Putamen (tissue), 1 donor: ENCODE measurements at regions not wholly inside any gene's neighbourhood (a gene's known extent, or its start where the extent isn't known, plus 50 kb on each side); places are given as distances from the start of the nearest gene placed in this dataset.

Experiments used
- DNase-seq: peaks from one replicate; pipeline ENCODE4 v3.0.0-alpha.2; 2016; ENCODE audit warnings: low spot score

DNA sequence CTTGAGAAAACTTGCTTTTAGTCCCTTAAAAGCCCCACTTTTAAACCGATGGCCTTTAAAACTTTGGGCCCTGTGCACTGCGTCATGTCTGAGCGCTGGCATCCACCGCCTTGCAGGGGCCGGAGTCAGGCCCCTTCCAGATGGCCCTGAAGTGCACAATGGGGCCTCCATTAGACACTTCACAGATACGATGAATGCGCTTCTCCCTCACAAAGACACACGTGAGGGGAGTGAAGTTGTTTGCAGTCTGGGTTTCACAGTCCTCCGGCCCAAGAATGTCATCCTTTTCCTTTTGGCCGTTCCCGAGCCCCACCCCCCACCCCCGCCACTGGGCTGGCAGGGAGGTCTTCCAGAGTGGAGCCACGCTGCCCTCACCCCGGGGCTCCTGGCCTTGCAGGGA, 415.1 kb upstream of the SALL3 start:
- DNase-seq: no peak

GRCh38 chr18:78565240-78565639, 414.4 kb upstream of the SALL3 start:
- no peak for DNase-seq

DNA sequence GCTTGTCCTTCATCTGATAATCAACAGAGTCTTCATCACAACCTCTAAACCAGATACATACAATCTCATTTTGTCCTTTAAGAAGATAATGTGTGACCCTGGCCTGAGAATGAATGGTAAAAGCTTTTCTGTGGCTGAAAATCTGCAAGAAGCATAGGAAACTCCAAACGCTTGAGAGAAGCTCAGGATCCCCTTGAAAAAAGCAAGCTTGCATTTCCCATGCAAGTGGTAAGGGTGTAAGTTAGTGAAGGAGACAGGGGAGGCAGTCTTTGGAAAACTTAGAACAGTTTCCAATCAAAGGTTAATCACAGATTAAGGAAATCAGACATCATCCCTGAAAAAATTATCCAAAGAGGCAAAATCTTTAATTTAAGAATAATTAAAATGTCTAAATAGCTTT, 413.6 kb upstream of the SALL3 start:
- DNase-seq: no peak

DNA sequence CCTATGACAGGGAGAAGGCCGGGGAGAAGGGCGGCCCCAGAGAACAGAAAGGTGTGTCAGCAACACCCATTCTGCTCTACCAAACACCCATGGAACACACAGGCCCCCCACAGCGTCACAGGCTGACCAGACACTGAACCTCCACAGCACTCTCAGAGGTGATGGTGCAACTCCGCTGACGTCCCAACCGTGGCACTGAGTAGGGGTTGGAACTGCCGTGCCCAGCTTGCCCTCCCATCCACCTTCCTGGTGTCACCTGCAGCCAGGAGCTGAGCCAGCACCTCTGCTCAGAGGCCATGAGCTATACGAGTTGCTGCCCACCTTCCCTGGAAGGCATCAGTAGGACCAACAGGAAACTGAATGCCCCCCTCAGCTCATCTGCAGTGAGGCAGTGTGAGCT, 412.9 kb upstream of the SALL3 start:
- no peak for DNase-seq

GRCh38 chr18:78571063-78571785, 408.4 kb upstream of the SALL3 start:
- no peak for DNase-seq

GRCh38 chr18:78571831-78572347, 407.7 kb upstream of the SALL3 start:
- no peak for DNase-seq

GRCh38 chr18:78573773-78574172, 405.8 kb upstream of the SALL3 start:
- no peak for DNase-seq

DNA sequence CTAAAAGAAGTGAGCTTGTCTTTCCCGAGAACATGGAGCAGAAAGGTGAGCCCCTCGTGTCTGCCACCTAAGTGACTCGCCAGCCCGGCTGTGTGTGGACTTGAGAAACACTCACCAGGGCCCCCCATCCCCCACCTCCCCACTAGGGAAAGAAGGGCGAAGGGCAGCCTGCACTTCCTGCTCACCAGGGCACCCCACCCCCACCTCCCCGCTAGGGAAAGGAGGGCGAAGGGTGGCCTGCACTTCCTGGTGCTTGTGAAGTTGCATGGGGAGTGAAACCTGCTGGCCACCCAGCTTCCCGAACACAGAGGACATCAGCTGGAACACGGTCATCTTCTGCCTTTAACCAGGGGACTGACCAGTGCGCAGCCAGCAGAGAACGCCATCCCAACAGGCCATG, 402.7 kb upstream of the SALL3 start:
- no peak for DNase-seq

- no peak for DNase-seq
Measured at GRCh38 chr18:78579449-78579848, 400.2 kb upstream of the SALL3 start.

DNA sequence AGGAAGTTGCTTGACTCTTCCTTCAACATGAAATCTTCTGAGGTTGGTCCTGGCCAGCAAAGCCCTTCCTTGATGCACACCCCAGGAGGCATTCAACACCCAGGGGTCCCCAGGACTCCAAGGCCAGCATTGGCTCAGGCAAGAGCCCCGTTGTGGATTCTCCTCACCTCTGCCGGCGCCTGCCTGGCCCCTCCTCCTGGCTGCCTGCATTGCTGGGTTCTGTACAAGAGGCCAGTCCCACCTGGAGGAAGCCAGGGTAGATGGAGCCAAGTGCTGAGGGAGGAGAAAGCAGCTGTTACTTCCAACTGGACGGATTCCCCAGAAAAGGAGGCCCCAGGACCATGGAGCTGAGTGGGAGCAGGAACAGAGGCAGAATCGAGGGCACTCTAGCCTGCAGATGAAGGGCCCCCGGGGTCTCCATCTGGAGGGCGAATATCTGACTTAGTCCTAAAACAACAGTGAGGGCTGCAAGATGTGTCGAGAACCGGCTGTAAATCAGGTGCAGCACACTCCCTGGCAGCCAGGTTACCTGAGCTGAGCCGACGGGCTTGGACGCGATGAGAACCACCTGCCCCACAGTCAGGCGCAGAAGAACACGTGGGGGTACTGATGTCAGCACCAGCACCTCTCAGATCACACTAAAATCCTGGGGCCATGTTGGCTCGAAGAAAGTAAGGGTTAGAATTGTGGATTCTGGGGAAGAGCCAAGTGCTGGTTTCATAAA, 399.6 kb upstream of the SALL3 start:
- no peak for DNase-seq

GRCh38 chr18:78580835-78581339, 398.7 kb upstream of the SALL3 start:
- DNase-seq: no peak

DNA sequence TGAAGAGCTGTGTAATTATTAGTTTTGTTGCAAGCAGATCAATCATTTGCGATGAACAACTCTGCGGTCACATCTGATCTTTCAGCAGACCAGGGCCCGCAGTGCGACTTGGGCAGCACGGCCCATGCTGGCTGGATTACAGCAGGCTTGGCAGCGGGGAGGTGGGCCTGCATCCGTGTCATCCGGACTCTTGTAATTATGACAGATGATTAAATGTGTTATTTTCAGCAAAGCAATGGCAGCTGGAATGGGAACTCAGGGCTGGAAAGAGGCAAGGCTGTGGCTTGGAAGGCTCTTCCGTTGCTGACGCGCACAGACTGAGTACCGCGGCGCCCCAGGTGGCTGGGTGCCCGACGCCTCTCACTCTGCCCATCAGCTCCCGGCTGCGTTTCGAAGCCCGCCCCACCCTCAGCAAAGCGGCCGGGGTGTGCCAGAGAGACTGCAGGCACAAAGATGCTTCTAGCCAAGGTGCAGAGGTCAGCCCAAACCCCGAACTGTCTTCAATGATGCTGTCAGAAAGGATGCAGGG, 397.4 kb upstream of the SALL3 start:
- DNase-seq: no peak

DNA sequence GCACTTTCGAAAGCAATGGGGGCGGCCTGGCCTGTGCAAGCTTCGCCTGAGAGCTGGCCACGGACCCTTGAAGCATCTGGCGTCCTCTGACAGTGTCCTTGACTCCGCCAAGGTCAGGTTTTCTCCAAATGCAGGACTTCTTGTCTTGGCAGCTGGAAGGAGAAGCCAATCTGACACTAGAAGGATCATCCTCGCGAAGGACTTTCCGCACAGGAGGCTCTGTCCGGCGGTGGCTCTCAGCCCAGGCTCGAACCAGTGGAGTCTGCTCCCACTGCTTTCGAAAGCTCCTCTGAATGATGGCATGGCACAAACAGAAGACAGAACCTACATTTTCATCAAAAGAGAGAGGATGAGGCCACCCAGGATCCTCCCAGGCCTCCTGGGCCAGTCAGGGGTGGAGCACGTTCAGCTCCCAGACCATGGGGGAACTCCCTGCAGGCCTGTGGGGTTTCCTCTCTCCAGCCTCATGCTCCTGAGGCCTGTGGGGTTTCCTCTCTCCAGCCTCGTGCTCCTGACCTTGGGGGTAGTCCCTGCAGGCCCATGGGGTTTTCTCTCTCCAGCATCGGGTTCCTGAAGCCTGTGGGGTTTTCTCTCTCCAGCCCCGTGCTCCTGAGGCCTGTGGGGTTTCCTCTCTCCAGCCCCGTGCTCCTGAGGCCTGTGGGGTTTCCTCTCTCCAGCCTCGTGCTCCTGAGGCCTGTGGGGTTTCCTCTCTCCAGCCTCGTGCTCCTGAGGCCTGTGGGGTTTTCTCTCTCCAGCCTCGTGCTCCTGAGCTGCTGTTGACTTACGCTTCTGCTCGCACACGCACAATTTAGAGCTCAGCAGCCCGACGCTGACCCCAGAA, 396.5 kb upstream of the SALL3 start:
- no peak for DNase-seq

DNA sequence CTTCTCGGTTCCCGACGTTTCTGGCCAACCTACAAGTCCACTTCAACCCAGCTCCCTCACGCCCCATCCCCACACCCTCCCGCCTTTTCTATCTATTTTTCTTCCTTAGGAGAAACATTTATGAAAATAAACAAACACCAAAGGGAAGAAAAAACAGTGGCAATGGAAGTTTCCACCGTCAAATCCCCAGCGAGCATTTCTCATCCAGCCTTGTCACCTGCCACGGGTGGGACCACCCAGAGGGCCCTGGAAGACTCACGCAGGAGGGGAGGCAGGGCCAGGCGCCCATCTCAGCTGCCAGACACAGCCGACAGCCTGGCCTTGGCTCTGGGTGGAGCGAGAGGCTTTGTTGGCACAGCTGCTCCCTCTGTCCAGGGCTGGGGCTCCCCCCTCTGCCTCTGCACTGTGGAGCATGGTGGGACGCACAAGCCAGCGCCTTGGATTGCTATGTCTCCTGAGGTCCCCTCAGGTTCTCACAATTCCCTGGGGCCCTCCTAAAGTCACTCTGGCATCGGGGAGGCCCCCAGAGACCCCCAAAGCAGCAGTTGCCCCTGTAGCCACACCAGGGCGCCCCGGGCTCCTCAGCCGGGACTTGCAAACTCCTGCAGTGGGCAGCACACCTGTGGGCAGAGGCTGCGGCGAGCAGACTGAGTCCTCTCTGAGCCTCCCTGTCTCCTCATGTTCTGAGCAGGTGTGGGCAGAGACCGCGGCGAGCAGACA, 395.7 kb upstream of the SALL3 start:
- DNase-seq: no peak

DNA sequence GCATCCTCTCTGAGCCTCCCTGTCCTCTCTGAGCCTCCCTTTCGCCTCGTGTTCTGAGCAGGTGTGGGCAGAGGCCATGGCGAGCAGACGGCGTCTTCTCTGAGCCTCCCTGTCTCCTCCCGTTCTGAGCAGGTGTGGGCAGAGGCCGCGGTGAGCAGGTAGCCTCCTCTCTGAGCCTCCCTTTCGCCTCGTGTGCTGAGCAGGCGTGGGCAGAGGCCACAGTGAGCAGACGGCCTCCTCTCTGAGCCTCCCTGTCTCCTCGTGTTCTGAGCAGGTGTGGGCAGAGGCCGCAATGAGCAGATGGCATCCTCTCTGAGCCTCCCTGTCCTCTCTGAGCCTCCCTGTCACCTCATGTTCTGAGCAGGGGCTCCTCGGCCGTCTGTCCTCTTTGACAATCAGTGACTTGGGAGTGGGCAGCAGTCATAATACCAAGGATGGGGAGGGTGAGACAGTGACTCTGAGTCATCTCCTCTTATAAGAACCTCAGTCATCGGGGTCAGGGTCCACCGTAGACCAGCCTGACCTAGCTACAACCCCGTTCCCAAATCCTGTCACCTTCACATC, 395.1 kb upstream of the SALL3 start:
- no peak for DNase-seq

- no peak for DNase-seq
Measured at GRCh38 chr18:78586586-78586985, 393.0 kb upstream of the SALL3 start.

GRCh38 chr18:78587096-78587495, 392.5 kb upstream of the SALL3 start:
- no peak for DNase-seq

DNA sequence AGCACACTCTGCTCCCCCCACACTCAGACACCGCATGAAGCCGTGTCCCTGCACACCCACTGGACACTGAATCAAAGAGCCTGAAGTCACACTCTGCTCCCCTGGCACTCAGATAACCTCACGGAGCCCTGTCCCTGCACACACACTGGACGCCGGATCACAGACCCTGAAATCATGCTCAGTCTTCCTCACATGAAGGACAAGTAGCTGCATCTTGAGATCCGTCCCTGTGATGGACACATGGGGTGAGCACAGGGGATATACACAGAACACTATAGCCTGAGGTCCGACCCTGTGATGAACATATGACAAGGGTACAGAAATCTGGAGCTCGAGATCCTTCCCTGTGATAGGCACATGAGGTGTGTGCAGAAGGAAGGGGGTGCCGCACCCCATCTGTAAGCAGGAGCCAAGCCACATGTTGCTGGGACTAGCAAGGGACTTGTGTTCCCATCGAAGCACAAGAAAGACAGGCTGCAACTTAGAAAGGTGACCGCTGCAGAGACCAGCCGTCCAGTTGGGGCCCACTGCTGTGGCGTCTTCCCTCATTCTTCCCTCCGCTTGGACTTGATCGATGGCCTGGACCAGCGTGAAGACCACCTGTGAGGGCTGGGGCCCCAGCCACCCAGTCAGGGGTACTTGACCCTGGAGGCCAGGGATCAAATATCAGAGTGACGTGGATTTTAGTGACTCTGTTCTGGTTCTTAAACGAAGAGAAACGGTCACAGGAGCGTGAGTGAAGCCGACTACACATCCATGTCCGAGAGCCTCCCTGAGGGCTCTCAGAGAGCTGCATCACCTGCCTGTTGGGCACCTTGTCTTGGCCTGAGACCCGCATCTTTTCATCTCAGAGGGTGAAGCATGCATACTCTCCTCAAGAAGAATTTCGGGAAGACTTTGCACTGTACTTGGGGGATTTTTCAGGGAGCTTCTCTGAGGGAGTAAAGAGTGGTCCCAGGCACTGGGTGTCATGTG, 391.7 kb upstream of the SALL3 start:
- no peak for DNase-seq

DNA sequence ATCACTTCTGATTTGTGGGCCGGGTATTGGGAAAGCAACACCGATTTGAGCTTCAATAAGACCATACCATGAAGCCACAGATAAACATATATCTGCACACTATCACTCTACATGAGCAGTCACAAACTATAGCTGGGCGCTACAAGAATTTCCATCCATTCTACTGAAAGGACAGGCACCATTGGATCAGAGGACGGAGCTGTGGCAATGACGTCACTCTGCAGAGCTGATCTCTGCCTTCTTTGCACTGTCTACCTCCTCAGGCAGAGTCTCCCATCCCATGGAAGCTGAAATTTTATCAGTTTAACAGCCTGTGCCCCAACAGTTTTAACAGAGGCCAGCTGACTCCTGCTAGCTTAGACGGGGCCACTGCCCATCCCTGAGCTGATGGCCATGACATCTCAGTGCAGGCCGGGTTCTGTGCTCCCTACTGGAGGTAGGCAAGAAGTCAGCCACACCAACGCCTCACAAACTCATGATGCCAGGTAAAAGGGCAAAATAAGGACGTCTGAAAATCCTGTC, 389.6 kb upstream of the SALL3 start:
- DNase-seq: no peak

DNA sequence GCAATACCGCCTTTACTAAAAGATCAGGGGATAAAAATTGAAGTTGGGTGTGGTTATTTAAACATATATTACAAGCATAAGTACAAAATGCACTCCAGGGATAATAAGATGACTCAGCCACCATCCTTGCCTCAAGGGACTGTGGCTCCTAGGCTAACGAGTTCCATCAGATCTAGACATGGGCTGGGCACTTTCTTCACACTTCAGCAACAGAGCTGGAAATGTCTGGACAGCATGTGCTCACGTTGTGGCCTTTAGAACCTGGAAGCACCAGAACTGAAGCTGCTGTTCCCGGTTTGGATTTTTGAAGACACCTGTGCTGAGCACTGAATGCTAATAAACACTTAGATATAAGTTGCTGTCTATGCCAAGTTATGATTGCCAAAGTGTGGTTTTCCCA, 384.2 kb upstream of the SALL3 start:
- no peak for DNase-seq
